DND-41 (cell line): ENCODE measurements at regions not wholly inside any gene's neighbourhood (a gene's known extent, or its start where the extent isn't known, plus 50 kb on each side); places are given as distances from the start of the nearest gene placed in this dataset.

Source experiments
- ATAC-seq: fragments of 200-7000 bp; cut with Tn5 transposase; 3 replicates; pipeline ENCODE4 v1.9.1; 2021; ENCODE audit warnings: low read depth; ENCODE audit not compliant: insufficient read depth
- DNase-seq: peaks from one replicate; pipeline ENCODE4 v3.0.0-alpha.2; 2020
- H2AFZ ChIP-seq: 2 replicates; pipeline ENCODE4 v1.6.0; 2012; ENCODE audit warnings: low read depth, low read length
- H3K27ac ChIP-seq: 2 replicates; pipeline ENCODE4 v1.5.1; 2012; ENCODE audit warnings: low read length, inconsistent platforms
- H3K27me3 ChIP-seq: fragments of 200-600 bp; sonication (generic); 2 replicates; pipeline ENCODE4 v1.6.0; 2012; ENCODE audit warnings: low read length, mild to moderate bottlenecking, inconsistent platforms; ENCODE audit not compliant: insufficient read depth, poor library complexity
- H3K36me3 ChIP-seq: 2 replicates; pipeline ENCODE4 v1.5.1; 2012; ENCODE audit warnings: low read length, inconsistent platforms; ENCODE audit not compliant: insufficient read depth
- H3K4me1 ChIP-seq: 2 replicates; pipeline ENCODE4 v1.5.1; 2012; ENCODE audit warnings: mild to moderate bottlenecking, low read length; ENCODE audit not compliant: insufficient read depth
- H3K4me2 ChIP-seq: 2 replicates; pipeline ENCODE4 v1.6.0; 2012; ENCODE audit warnings: mild to moderate bottlenecking, moderate library complexity, low read length, inconsistent platforms; ENCODE audit not compliant: insufficient read depth
- H3K4me3 ChIP-seq, 2 experiments: fragments of 200-600 bp in 1 of 2; shearing (Covaris generic) in 1 of 2; 2 replicates each; pipeline ENCODE4 v1.5.1; 2012 to 2016; ENCODE audit warnings: inconsistent platforms in 2 of 2, low read length in 2 of 2, mild to moderate bottlenecking in 2 of 2, low read depth in 1 of 2, moderate library complexity in 1 of 2
- H3K79me2 ChIP-seq: 2 replicates; pipeline ENCODE4 v1.6.0; 2012; ENCODE audit warnings: low read length, inconsistent platforms; ENCODE audit not compliant: insufficient read depth
- H3K9ac ChIP-seq: 2 replicates; pipeline ENCODE4 v1.6.0; 2012; ENCODE audit warnings: low read depth, mild to moderate bottlenecking, inconsistent platforms, low read length, moderate library complexity
- H3K9me3 ChIP-seq: 2 replicates; pipeline ENCODE4 v1.5.1; 2012; ENCODE audit warnings: low read length, moderate library complexity, mild to moderate bottlenecking, inconsistent platforms; ENCODE audit not compliant: insufficient read depth, severe bottlenecking
- H4K20me1 ChIP-seq: 2 replicates; pipeline ENCODE4 v1.6.0; 2012; ENCODE audit warnings: low read length; ENCODE audit not compliant: insufficient read depth
- EZH2 ChIP-seq: IDR thresholded peaks from 3 replicates; pipeline ENCODE4 v1.6.1; 2012; ENCODE audit warnings: borderline replicate concordance, low read depth, mild to moderate bottlenecking, moderate library complexity, low read length, inconsistent platforms; ENCODE audit not compliant: severe bottlenecking
- TF ChIP-seq, protein P1 (sequence below): IDR thresholded peaks from 2 replicates; pipeline ENCODE4 v1.5.1; 2012; ENCODE audit warnings: borderline replicate concordance, low read length, moderate library complexity, mild to moderate bottlenecking; ENCODE audit not compliant: poor library complexity, severe bottlenecking; ENCODE audit errors: extremely low read depth

DNA sequence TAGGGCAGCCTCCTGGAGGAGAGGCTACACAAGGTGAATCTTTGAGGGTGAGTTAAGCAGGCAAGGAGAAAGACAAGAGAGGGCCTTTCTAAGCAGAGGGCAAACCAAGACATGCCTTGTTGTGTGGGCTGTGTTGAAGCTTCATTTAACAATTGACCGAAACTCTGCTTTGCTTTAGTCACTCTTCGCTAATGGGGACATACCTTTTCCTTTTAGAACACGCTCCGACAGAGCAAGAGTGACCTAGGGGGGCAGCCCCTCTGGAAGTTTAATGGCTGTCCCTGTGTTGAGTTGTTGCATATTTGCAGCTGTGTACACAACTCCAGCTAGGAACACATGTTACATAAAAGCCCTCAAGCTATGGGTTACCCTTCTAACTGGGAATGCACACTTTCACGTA lies 218.1 kb upstream of the WWC1 start:
- Histone ChIP-seq H3K4me3 (no peak overlapping the region), H3K36me3 (no peaks in the 10 kb centered on the region), H4K20me1 (no peaks in the 10 kb centered on the region), H3K9ac (no peak overlapping the region), H3K79me2 (no peaks in the 10 kb centered on the region), H3K4me1 (peaks cover 7% of the 10 kb centered on the region), H3K9me3 (no peaks in the 10 kb centered on the region), H3K4me2 (no peak overlapping the region), H3K27me3 (no peaks in the 10 kb centered on the region), H2AFZ (no peak overlapping the region), H3K27ac (no peak overlapping the region)
- ATAC-seq (no peak), DNase-seq (no peak)
- TF ChIP-seq, protein P1, sequence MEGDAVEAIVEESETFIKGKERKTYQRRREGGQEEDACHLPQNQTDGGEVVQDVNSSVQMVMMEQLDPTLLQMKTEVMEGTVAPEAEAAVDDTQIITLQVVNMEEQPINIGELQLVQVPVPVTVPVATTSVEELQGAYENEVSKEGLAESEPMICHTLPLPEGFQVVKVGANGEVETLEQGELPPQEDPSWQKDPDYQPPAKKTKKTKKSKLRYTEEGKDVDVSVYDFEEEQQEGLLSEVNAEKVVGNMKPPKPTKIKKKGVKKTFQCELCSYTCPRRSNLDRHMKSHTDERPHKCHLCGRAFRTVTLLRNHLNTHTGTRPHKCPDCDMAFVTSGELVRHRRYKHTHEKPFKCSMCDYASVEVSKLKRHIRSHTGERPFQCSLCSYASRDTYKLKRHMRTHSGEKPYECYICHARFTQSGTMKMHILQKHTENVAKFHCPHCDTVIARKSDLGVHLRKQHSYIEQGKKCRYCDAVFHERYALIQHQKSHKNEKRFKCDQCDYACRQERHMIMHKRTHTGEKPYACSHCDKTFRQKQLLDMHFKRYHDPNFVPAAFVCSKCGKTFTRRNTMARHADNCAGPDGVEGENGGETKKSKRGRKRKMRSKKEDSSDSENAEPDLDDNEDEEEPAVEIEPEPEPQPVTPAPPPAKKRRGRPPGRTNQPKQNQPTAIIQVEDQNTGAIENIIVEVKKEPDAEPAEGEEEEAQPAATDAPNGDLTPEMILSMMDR, result no peak
- TF ChIP-seq EZH2, result no peak

DNA sequence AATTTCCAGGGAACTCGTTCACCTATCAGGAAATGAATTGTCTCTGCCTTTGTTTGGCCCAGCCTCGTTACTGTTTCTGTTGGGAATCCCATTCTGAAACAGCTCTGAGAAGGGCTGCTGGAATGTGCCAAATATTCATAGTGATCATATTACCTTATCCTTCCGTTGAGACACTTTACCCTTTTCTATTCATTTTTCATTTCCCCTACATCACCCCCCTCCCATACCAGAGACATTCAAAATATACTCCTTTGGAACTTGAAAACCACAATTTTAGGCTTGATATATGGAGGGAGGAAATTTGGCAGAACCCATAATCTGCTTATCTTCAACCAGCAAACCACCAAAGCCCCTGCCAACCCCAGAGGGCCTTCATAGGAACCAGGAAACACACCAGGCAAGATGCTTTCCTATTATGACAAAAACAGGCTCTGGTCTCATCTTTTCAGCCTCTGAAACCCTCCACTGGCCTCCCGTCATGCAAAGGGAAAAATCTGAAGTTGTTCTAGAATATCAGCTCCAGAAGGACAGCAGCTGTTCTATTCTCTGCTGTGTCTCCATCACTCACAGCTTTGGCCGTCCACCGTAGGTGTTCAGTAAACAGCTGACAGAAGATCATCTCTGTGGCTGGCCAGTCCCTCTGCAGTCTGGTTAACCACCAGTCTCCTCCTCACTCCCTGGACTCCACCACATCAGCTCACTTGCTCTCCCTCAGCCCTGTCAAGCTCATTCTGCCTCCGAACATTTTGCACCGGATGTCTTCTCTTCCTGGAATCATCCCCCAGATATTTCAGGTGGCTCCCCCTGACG lies 217.2 kb upstream of the WWC1 start:
- Histone ChIP-seq H3K4me2 (no peak overlapping the region), H3K79me2 (no peaks in the 10 kb centered on the region), H3K9ac (no peak overlapping the region), H4K20me1 (no peaks in the 10 kb centered on the region), H3K4me3 (no peak overlapping the region), H3K4me1 (peaks cover 7% of the 10 kb centered on the region), H3K36me3 (no peaks in the 10 kb centered on the region), H3K9me3 (no peaks in the 10 kb centered on the region), H3K27ac (no peak overlapping the region), H3K27me3 (no peaks in the 10 kb centered on the region), H2AFZ (no peak overlapping the region)
- ATAC-seq (no peak), DNase-seq (no peak)
- TF ChIP-seq, protein P1, result no peak
- TF ChIP-seq EZH2, result no peak

DNA sequence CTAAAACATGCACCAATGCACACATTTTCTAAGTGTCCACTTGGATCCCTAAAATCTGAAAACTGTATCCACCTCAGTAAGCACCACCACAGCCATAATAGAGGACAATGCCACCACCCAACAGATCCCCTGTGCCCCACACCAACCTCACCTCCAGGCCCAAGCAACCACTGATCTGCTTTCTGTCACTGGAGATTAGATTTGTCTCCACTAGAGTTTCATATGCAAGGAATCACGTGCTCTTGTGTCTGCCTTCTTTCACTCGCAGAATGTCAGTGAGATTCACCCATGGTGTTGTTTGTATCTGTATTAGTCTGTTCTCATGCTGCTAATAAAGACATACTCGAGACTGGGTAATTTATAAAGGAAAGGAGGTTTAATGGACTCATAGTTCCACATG lies 216.1 kb upstream of the WWC1 start:
- ATAC-seq (no peak), DNase-seq (no peak)
- TF ChIP-seq EZH2, result no peak
- TF ChIP-seq, protein P1, result no peak
- Histone ChIP-seq H3K27me3 (no peaks in the 10 kb centered on the region), H3K4me2 (no peak overlapping the region), H3K4me3 (no peak overlapping the region), H3K9ac (no peak overlapping the region), H4K20me1 (no peaks in the 10 kb centered on the region), H3K36me3 (no peaks in the 10 kb centered on the region), H2AFZ (no peak overlapping the region), H3K27ac (no peak overlapping the region), H3K4me1 (peaks cover 7% of the 10 kb centered on the region), H3K79me2 (no peaks in the 10 kb centered on the region), H3K9me3 (no peaks in the 10 kb centered on the region)
